Skin epidermis (tissue), 12 donors: ENCODE measurements at regions not wholly inside any gene's neighbourhood (a gene's known extent, or its start where the extent isn't known, plus 50 kb on each side); places are given as distances from the start of the nearest gene placed in this dataset.
"Not testable (repeated sequence)": the region's sequence is repeated elsewhere in the genome, so short reads cannot be mapped to it uniquely, and the experiment has no call there.

Experiments
- H3K27ac ChIP-seq, 21 experiments: fragments of 200-600 bp; sonication (generic) in 11 of 21; one replicate each; pipeline ENCODE4 v1.5.0; 2020; ENCODE audit warnings: mild to moderate bottlenecking in 3 of 21, inconsistent platforms in 2 of 21, moderate library complexity in 2 of 21
- H3K4me3 ChIP-seq, 7 experiments: fragments of 200-600 bp; sonication (generic) in 2 of 7; one replicate each; pipeline ENCODE4 v1.5.0; 2020; ENCODE audit warnings: inconsistent platforms in 2 of 7, mild to moderate bottlenecking in 2 of 7, moderate library complexity in 1 of 7

DNA sequence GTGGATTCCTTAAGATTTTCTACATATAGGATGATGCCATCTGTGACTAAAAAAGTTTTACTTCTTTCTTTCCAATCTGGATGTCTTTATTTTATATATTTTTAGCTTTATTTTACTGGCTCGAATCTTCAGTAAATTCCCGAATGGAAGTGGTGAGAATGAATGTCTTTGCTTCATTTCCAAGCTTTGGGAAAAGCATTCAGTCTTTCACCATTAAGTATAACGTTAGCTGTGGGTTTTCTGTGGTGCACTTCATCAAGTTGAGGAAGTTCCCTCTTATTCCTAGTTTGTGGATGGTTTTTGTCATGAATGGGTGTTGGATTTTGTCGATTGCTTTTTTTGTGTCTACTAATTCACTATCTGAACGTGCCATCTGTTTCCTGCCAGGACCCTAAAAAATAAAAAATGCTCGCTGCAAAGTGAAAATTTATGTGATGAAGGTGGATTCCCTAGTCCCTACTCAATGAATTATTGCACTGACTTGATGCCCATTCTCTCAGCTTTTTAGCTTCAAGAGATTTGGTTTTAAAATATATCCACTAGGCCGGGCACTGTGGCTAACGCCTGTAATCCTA is 90.2 kb upstream of the CARD11 start:
- Histone ChIP-seq H3K27ac (no peak overlapping the region), H3K4me3 (no peak overlapping the region)

DNA sequence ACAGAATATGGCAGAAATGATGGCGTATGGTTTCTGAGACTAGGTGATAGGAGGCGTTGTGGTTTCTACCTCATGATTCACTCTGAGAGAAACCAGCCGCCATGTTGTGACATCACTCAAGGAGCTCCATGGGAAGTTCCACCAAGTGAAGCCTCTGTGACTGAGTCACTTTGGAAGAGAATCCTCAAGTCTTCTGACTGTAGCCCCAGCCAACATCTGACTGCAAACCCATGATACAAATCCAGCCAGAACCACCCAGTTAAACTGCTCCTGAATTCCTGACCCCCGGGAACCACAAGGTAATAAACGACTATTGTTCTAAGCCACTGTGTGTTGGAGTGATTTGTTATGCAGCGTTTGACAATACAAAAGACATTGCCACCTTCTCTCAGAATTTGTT is 91.1 kb upstream of the CARD11 start:
- H3K4me3 ChIP-seq, result no peak overlapping the region
- H3K27ac ChIP-seq, result no peak overlapping the region

DNA sequence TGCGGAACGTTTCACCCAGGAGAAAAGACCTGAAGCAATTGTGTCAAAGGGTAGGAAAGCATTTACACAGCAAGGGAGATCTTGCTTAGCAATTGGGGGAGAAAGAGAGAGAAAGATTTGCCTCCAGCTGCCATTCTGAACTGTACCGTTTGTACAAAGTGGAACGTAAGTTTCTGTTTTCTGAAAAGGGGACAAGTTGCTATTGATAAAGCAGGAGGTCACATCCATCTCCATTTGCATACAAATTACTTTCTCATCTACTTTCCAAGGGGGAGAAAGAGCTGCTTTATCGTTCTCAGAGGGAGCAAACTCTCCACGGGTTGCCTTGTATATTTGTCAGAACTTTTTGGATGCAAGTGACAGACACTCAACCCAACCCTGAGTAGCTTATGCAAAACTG is 92.0 kb upstream of the CARD11 start:
- H3K4me3 ChIP-seq, result no peak overlapping the region
- no peak overlapping the region for H3K27ac ChIP-seq

DNA sequence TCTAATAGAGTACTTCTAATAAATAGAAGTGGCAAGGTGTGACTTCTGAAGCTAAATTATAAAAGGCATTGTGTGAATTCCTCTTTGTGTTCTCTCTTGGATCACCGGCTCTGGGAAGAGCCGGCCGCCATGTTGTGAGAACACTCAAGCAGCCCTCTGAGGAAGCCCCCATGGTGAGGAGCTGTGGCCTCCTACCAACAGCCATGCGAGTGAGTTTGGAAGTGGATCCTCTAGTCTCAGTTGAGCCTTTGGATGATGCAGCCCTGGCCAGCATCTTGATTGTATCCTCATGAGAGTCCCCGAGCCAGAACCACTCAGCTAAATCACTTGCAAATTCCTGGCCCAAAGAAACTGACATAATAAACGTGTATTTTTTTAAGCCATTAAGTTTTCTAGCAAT is 94.5 kb upstream of the CARD11 start:
- Histone ChIP-seq H3K27ac (no peak overlapping the region), H3K4me3 (no peak overlapping the region)

DNA sequence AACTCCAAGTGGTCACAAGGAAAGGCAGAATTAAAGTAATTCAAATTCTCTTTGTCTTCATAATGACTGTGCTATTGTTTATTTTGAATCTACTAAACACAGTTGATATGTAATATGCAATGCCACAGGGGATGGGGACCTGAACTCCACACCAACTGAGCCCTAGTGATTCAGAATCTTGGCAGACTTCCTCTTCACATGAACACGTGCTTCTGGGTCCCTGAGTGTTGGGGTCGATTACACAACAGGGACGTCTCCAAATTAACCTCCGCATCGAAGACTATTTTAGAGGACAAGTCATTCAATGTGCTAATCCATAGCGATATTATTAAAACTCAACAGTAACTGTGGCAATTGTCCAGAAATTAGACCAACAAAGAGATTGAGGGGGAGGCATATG is 95.3 kb upstream of the CARD11 start:
- Histone ChIP-seq H3K27ac (no peak overlapping the region), H3K4me3 (no peak overlapping the region)

DNA sequence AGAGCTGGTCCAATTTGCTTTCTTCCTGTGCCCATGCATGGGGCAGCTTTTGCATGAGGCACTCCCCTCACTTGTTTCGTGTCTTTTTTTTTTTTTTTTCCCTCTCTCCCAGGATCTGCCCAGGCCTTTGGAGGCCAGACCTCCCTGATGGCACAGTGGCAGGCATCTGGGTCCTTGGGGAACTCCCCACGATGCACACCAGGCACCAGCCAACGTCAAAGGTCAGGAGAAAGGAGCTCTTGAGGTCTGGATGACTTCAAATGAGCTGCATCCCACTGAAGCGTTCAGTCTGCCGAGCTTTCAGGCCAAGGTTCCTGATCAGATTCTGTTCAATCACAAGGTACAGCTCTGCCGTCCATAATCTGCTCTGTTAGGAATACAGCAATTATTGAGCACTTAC is 97.2 kb upstream of the CARD11 start:
- H3K4me3 ChIP-seq, result no peak overlapping the region
- H3K27ac ChIP-seq, result no peak overlapping the region

DNA sequence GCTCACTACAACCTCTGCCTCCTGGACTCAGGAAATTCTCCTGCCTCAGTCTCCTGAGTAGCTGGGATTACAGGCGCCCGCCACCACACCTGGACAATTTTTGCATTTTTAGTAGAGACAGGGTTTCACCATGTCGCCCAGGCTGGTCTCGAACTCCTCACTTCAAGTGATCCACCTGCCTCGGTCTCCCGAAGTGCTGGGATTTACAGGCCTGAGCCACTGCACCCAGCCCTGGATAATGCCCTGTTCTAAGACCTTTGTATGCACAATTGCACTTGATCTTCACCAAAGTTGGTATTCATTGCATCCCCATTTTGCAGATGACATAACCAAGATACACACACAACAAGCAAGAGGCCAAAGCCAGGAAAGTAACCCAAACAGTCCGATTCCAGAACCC is 97.7 kb upstream of the CARD11 start:
- Histone ChIP-seq H3K27ac (no peak overlapping the region), H3K4me3 (no peak overlapping the region)

DNA sequence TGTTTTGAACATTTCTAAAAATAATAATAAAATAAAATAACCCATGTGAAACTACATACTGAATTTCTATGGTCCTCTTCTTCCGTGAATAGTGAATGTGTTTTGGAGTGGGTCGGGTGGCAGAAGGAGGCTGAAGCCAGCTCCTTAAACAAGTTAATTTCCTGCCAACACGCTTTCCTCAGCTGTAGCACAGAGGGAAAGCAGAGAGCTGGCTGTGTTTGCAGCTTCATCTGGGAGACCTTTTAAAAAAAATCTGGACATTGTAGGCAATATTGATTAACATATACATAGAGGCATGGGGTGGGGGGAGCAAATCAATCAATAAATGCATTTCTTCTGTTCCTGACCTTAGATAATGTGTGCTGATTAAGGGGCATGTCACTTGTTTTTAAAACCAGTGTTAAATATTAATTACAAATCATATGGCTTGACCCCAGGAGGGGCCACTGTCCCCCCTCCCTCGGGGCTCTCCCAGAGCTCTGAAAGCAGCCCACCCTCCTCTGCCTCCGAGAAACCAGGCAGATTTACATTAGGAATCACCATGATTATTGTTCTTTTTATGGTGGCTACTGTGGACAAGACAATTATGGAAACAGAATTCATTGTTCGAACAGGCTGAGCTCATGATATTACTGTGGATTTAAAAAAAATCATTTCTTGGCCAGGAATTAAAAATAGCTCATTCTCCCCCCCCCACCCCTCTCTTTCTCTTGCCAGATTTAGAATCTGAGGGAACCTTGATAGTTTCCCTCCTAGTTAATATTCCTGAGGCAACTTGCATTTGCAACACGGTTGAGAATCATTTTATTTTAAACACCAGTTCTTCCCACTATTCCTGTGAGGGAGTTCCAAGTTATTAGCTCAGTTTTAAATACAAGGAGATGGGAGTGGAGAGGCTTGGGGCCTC is 100.5 kb upstream of the CARD11 start:
- H3K27ac ChIP-seq, result no peak overlapping the region
- H3K4me3 ChIP-seq, result no peak overlapping the region

DNA sequence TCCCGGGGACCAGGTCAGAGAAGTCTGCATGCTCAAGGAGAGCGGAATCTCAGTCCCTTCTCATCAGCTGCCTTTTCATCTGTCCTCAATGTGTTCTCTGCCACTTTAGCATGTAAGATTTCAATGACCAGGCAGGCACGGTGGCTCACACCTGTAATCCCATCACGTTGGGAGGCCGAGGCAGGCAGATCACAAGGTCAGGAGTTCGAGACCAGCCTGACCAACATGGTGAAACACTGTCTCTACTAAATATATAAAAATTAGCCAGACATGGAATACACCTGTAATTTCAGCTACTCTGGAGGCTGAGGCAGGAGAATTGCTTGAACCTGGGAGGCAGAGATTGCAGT is 101.1 kb upstream of the CARD11 start:
- H3K4me3 ChIP-seq, H3K27ac ChIP-seq: not testable (repeated sequence)

DNA sequence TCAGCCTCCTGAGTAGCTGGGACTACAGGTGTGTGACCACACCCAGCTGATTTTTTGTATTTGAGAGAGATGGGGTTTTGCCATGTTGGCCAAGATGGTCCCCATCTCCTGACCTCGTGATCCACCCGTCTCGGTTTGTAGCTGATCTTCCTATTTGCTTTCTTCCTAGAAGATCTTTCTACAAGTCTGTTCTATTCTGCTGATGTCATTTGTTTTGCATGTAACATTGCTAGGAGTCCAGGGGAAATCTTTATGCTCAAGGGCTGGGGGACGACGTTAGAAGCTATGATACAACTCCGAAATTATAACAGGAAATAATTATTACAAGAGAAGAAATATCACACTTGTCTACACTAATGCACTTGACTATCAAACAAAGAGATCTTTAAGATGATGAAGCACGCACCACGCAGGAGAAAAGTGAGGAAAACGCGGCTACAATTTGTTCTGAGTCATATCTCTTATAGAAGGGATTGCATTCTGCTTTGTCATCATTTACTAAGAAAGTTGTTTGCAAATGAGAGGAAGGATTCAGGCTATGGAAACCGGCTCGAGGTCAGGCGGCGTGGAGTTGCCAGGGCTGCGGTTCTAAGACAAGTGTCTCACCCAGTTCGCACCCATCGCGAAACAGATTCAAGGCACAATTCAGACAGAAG is 103.0 kb upstream of the CARD11 start:
- H3K27ac ChIP-seq, result no peak overlapping the region
- H3K4me3 ChIP-seq, result no peak overlapping the region

DNA sequence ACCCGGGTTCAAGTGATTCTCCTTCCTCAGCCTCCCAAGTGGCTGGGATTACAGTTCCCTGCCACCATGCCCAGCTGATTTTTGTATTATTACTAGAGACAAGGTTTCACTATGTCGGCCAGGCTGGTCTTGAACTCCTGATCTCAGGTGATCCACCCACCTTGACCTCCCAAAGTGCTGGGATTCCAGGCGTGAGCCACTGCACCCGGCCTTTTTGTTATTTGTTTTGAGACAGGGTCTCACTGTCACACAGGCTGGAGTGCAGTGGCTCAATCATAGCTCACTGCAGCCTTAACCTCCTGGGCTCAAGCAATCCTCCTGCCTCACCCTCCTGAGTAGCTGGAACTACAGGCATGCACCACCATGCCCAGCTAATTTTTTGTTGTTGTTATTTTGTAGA is 104.8 kb upstream of the CARD11 start:
- H3K4me3 ChIP-seq, H3K27ac ChIP-seq: not testable (repeated sequence)

DNA sequence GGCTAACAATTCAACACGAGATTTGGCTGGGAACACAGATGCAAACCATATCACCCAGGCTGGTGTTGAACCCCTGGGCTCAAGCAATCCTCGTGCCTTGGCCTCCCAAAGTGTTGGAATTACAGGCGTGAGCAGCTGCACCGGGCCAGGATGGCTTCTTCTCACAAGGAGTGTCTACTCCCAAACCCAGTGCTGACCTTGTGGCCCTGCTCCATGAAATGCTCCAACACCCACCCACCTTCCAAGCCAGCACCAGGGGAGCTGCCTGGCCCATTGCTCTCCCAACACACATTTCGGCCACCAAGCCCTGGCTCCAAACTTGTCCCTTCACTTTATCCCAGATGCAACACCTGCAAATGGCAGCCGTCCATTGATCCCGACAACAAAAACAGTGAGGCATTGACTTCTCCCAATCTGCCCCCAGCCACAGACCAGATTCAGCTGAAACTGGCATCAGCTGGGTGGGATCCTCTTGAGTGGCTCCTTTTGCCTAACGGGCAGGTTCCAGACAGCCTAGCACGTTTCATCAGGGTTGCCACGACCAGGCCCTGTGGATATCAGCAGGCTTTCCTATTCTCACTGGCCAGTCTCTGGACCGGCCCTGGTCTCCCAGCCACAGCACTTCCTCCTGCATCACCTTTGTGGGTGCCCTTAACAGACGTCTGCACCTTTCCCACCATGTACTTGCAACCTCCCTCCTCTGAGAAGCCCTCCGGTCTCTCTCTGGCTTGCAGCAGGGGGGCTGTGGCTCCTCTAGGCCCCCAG is 105.7 kb upstream of the CARD11 start:
- Histone ChIP-seq H3K27ac (no peak overlapping the region), H3K4me3 (no peak overlapping the region)

DNA sequence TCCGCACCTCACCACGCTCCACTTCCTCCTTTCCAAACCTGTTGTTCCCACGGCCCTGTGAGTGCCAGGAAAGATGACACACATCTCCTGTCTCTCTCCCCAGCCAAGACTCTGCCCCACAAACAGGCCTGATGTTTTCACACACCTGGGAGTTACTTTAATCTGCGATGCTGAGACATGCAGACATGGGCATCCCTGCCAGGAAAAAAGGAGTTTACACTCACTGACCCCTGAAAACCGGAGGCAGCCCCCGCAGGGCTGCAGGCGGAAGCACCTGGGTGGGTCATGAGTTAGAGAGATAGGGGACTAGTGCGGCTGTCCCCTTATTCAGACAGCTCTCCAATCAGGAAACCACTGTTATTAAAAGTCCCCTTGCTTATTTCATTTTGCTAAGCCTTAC is 106.4 kb upstream of the CARD11 start:
- H3K27ac ChIP-seq, result no peak overlapping the region
- no peak overlapping the region for H3K4me3 ChIP-seq

DNA sequence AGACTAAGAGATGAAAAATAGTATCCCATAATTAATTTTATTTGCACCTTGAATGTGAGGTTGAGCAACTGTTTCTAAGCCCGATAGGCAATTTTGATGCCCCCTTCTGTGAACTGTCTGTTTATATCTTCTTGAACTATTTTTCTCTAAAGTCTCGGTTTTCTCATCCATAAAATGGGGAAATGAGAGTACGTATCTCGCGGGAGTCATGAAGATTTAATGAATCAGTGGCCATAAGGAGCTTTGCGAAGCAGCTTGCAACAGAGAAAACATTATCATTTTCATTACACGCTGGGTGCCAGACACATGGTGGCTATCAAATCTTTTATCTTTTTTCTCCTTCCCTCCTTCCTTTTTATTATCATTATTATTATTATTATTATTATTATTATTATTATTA is 108.1 kb upstream of the CARD11 start:
- Histone ChIP-seq H3K27ac (no peak overlapping the region), H3K4me3 (no peak overlapping the region)

DNA sequence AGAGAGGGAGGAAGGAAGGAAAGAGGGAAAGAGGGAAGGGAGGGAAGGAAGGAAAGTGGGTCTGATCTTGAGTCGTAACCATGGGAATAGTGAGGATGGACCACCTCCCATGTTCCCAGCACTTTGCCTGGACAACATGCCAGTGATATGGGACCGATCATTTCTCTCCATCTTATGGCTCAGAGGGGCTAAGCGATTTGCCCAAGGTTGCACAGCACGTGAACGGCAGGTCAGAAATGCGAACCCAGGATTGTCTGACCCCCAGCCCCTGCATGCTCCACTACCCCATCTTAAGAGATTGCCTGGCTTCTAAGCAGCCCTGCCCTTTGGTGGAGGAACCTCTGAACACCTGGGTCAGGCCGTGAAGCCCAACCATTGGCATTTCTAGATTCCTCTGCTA is 109.0 kb upstream of the CARD11 start:
- Histone ChIP-seq H3K4me3 (no peak overlapping the region), H3K27ac (no peak overlapping the region)

DNA sequence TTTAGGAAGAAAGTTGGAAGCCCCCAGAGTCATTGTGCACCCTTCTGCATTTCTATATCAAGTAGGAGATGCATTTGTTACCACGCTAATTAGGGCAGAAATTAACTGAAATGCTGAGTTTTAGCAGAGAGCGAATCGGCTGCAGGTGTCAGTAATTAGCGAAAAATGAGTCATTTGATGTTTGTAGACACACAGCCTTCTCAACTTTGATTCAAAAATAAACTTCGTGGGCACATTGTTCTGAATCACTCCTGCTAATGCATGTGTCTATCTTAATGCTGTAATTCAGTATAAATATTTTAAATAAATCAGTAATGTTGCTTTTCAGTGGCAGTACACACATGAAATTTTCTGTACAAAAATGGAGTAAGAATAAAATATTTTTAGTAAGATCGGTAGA is 109.5 kb upstream of the CARD11 start:
- Histone ChIP-seq H3K27ac (no peak overlapping the region), H3K4me3 (no peak overlapping the region)

DNA sequence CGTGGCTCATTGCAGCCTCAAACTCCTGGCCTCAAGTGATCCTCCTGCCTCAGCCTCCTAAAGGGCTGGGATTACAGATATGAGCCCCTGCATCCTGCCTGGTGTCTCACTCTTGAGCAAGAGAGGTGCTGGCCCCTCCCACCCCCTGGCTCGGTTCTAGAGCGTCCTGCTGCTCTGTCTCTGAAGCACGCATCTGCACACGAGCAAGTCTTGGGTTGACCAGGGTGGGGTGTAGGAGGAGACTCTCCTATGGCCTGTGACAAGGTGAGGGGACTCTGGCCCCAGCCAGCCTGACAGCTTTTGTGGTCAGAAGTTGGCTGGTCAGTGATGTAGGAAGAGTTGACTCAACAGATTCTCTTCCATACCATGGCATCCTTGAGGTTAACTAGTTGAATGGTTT is 110.7 kb upstream of the CARD11 start:
- Histone ChIP-seq H3K4me3 (no peak overlapping the region), H3K27ac (no peak overlapping the region)

DNA sequence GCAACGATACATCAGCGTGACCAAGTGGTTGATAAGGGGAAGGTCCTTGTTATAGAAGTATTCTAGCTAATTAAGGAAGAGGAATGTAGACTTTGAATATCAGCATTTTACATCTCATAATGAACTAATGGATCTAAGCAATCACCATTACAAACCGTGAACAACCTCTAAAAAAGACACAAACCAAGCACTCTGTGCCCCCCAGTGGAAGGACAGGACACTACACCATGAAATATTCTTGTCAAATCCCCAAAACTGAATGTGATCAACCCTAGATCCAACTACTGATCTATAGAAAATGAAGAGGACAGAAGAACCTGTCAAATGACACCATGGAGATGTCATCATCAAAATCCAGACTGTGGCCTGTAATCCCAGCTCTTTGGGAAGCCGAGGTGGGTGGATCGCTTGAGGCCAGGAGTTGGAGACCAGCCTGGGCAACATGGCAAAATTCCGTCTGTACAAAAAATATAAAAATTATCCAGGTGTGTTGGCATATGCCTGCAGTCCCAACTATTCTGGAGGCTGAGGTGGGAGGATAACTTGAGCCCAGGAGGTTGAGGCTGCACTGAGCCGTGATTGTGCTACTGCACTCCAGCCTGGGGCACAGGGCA is 111.3 kb upstream of the CARD11 start:
- H3K4me3 ChIP-seq, result no peak overlapping the region

DNA sequence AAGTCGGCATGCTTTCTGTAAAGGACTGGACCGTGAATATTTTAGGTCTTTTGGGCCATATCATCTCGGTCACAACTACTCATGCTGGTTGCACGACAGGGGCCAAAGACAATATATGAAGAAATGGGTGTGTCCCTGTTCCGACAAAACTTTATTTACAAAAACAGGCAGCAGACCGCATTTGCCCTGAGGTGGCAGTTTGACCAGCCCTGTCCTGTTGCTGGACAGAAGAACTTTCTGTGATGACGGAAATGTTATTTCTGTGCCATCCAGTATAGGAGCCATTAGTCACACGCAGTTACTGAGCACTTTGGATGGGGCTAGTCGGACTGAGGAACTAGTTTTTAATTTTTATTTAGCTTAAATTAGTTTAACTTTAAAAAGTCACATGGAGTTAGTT is 112.8 kb upstream of the CARD11 start:
- no peak overlapping the region for H3K27ac ChIP-seq
- H3K4me3 ChIP-seq, result no peak overlapping the region

More for the DNA sequence above, 111.3 kb upstream of the CARD11 start:
- no peak overlapping the region for H3K27ac ChIP-seq
